Kidney (tissue), 13 donors: ENCODE measurements at regions not wholly inside any gene's neighbourhood (a gene's known extent, or its start where the extent isn't known, plus 50 kb on each side); places are given as distances from the start of the nearest gene placed in this dataset.

Source experiments
- DNase-seq, 5 donors: peaks; one replicate each; pipeline ENCODE4 v3.0.0-alpha.2; 2013 to 2020
- FAIRE-seq: peaks from 2 replicates; lab custom pipeline; 2012; peaks lifted over from hg19 to GRCh38; lab: Jason Lieb, UNC
- H3K27ac ChIP-seq, 2 donors: one replicate each; pipeline ENCODE4 v1.7.0; 2013; ENCODE audit warnings: low read depth in 2 of 2, low read length in 2 of 2, inconsistent platforms in 1 of 2
- H3K27me3 ChIP-seq: one replicate; pipeline ENCODE4 v1.7.1; 2013; ENCODE audit warnings: low read length, inconsistent platforms; ENCODE audit not compliant: control insufficient read depth, insufficient read depth
- H3K36me3 ChIP-seq, 3 donors: one replicate each; pipeline versions ENCODE4 v1.7.0 to v1.7.1; 2013; ENCODE audit warnings: low read length in 3 of 3, control low read depth in 1 of 3, inconsistent platforms in 1 of 3; ENCODE audit not compliant: insufficient read depth in 3 of 3, control insufficient read depth in 2 of 3
- H3K4me1 ChIP-seq, 3 donors: one replicate each; pipeline versions ENCODE4 v1.7.0 to v1.7.1; 2013; ENCODE audit warnings: low read length in 3 of 3, inconsistent platforms in 1 of 3, low read depth in 1 of 3; ENCODE audit not compliant: control insufficient read depth in 2 of 3, insufficient read depth in 2 of 3
- H3K4me3 ChIP-seq, 3 donors: one replicate each; pipeline versions ENCODE4 v1.7.0 to v1.8.1; 2013; ENCODE audit warnings: low read length in 3 of 3, control low read depth in 1 of 3, inconsistent platforms in 1 of 3
- H3K9ac ChIP-seq, 3 donors: one replicate each; pipeline versions ENCODE4 v1.7.0 to v1.7.1; 2013; ENCODE audit warnings: low read length in 3 of 3, control low read depth in 1 of 3, inconsistent platforms in 1 of 3
- H3K9me3 ChIP-seq, 3 donors: one replicate each; pipeline versions ENCODE4 v1.7.0 to v1.7.1; 2013; ENCODE audit warnings: low read length in 3 of 3, control low read depth in 1 of 3, inconsistent platforms in 1 of 3; ENCODE audit not compliant: control insufficient read depth in 2 of 3, insufficient read depth in 1 of 3
- intact Hi-C: fragments of 100-400 bp; cut with DNase I; formaldehyde crosslinking; loops from one replicate; pipeline ENCODE4 v1.11.1; 2022
- TF ChIP-seq, protein P1 (sequence below): IDR thresholded peaks from 3 replicates; pipeline ENCODE4 v1.5.1; 2012; ENCODE audit warnings: mild to moderate bottlenecking, moderate library complexity, borderline replicate concordance; ENCODE audit not compliant: insufficient read depth; ENCODE audit errors: extremely low read depth
- donor health status: control.
- donor health status: control.
- donor health status: control.
- donor health status: control.
- donor health status: control.
- donor health status: DM: yes; HTN: yes; CAD: no.
- donor health status: Normal renal cell carcinoma (clear cell type).

DNA sequence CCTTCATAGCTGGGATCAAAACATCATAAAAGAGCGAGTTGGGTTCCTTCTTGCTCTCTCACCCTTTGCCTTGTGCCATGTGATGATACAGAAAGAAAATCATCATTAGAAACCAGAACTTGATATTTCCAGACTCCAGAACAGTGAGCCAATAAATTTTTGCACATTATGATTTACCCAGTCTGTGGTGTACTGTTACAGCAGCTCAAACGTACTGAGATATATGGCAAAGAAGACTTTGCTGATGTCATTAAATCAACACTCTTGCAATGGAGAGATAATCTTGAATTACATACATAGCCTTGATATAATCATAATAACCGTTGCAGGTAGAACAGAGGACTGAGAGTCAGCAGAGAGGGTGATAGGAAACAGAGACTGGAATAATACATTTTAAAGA, 1271.6 kb downstream of the CDH12 start:
- FAIRE-seq, result no peak
- H3K27ac ChIP-seq, result no peak overlapping the region
- intact Hi-C loops, result no loop called here

DNA sequence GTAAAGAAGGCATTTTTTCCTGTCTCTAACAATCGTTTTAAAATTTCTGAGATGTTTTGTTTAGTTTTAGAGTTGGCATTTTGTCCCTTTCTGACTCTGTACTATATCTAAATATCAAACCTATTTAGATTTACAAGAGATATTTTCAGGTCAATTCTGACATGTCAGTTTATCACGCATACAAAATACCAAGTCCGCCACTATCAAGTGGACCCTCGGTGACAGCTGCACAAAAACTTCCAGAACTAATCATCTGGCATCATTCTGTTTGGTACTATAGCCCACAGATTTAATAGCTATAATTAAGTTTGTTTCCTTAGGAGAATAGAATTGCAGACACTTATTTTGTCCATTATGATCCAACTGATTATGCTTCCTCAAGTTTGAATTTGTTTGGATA, 1278.2 kb downstream of the CDH12 start:
- intact Hi-C loops, result no loop called here
- Histone ChIP-seq H3K9me3 (no peaks in the 10 kb centered on the region), H3K27me3 (no peaks in the 10 kb centered on the region), H3K4me1 (no peaks in the 10 kb centered on the region), H3K27ac (no peak overlapping the region), H3K4me3 (no peak overlapping the region), H3K36me3 (no peaks in the 10 kb centered on the region), H3K9ac (no peak overlapping the region)
- FAIRE-seq (no peak), DNase-seq (no peak)
- TF ChIP-seq, protein P1, sequence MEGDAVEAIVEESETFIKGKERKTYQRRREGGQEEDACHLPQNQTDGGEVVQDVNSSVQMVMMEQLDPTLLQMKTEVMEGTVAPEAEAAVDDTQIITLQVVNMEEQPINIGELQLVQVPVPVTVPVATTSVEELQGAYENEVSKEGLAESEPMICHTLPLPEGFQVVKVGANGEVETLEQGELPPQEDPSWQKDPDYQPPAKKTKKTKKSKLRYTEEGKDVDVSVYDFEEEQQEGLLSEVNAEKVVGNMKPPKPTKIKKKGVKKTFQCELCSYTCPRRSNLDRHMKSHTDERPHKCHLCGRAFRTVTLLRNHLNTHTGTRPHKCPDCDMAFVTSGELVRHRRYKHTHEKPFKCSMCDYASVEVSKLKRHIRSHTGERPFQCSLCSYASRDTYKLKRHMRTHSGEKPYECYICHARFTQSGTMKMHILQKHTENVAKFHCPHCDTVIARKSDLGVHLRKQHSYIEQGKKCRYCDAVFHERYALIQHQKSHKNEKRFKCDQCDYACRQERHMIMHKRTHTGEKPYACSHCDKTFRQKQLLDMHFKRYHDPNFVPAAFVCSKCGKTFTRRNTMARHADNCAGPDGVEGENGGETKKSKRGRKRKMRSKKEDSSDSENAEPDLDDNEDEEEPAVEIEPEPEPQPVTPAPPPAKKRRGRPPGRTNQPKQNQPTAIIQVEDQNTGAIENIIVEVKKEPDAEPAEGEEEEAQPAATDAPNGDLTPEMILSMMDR, result no peak

More for the DNA sequence above, 1271.6 kb downstream of the CDH12 start:
- no peaks in the 10 kb centered on the region for H3K4me1 ChIP-seq
- H3K4me3 ChIP-seq, result no peak overlapping the region
- no peaks in the 10 kb centered on the region for H3K27me3 ChIP-seq
- H3K36me3 ChIP-seq, result no peaks in the 10 kb centered on the region
- TF ChIP-seq, protein P1, result no peak
- H3K9me3 ChIP-seq, result no peaks in the 10 kb centered on the region
- H3K9ac ChIP-seq, result no peak overlapping the region
- DNase-seq, result no peak

DNA sequence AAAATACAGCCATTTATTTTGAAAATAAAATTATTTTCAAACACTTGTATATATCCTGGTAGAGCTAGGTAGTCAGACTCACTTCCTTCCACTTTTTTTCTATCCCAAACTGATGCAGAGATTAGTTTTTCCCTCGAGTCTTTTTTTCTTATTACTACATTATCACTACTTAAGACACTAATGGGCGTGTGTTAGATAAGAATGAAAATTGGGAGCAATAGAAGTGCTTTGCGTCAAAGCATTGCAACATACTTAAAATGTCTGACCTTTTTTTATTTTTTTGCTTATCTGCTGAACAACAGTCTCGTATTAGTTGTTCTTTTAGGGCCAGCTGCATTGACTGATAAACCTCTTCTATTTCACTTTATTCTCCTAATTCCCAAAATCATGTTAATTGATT, 1278.7 kb downstream of the CDH12 start:
- no peak for FAIRE-seq
- intact Hi-C loops, result no loop called here

More for the DNA sequence above, 1278.7 kb downstream of the CDH12 start:
- H3K9ac ChIP-seq, result no peak overlapping the region
- no peaks in the 10 kb centered on the region for H3K9me3 ChIP-seq
- TF ChIP-seq, protein P1, result no peak
- no peaks in the 10 kb centered on the region for H3K36me3 ChIP-seq
- no peaks in the 10 kb centered on the region for H3K27me3 ChIP-seq
- H3K4me3 ChIP-seq, result no peak overlapping the region
- no peaks in the 10 kb centered on the region for H3K4me1 ChIP-seq
- H3K27ac ChIP-seq, result no peak overlapping the region
- DNase-seq, result no peak
